HG03039 (cell line): ENCODE measurements at regions not wholly inside any gene's neighbourhood (a gene's known extent, or its start where the extent isn't known, plus 50 kb on each side); places are given as distances from the start of the nearest gene placed in this dataset.
"Not testable (repeated sequence)": the region's sequence is repeated elsewhere in the genome, so short reads cannot be mapped to it uniquely, and the experiment has no call there.

Experiments
- ATAC-seq: cut with Tn5 transposase; IDR thresholded peaks from one replicate; pipeline ENCODE4 v1.9.1; 2021; ENCODE audit warnings: mild to moderate bottlenecking, moderate library complexity; ENCODE audit not compliant: unreplicated experiment

- ATAC-seq: no peak
These were observed 426.7 kb downstream of the TRIB2 start for GRCh38 chr2:13143451-13143850.

GRCh38 chr2:13156916-13157315 is 440.2 kb downstream of the TRIB2 start:
- no peak for ATAC-seq

- ATAC-seq: no peak
These were observed 441.7 kb downstream of the TRIB2 start for GRCh38 chr2:13158466-13158865.

- no peak for ATAC-seq
These were observed 464.0 kb downstream of the TRIB2 start for GRCh38 chr2:13180729-13181128.

GRCh38 chr2:13193075-13193474 is 476.3 kb downstream of the TRIB2 start:
- peak; percentile 92 for ATAC-seq

GRCh38 chr2:13193900-13194299 is 477.2 kb downstream of the TRIB2 start:
- ATAC-seq: peak; percentile 70

GRCh38 chr2:13195270-13195669 is 478.5 kb downstream of the TRIB2 start:
- ATAC-seq: no peak

GRCh38 chr2:13197248-13197647 is 480.5 kb downstream of the TRIB2 start:
- ATAC-seq: no peak

GRCh38 chr2:13201924-13202323 is 485.2 kb downstream of the TRIB2 start:
- ATAC-seq: no peak

GRCh38 chr2:13212115-13212514 is 495.4 kb downstream of the TRIB2 start:
- no peak for ATAC-seq

GRCh38 chr2:13218205-13218604 is 501.5 kb downstream of the TRIB2 start:
- no peak for ATAC-seq

GRCh38 chr2:13227578-13227977 is 510.8 kb downstream of the TRIB2 start:
- ATAC-seq: no peak

- ATAC-seq: no peak
These were observed 513.5 kb downstream of the TRIB2 start for GRCh38 chr2:13230221-13230620.

GRCh38 chr2:13240061-13240460 is 523.3 kb downstream of the TRIB2 start:
- no peak for ATAC-seq

GRCh38 chr2:13240789-13241487 is 524.2 kb downstream of the TRIB2 start:
- ATAC-seq: peak; percentile 65

- ATAC-seq: no peak
These were observed 535.9 kb downstream of the TRIB2 start for GRCh38 chr2:13252615-13253014.

- ATAC-seq: peak; percentile 62
These were observed 538.7 kb downstream of the TRIB2 start for GRCh38 chr2:13255485-13255884.

GRCh38 chr2:13260402-13260801 is 543.7 kb downstream of the TRIB2 start:
- ATAC-seq: no peak

- no peak for ATAC-seq
These were observed 549.4 kb downstream of the TRIB2 start for GRCh38 chr2:13266166-13266565.

GRCh38 chr2:13284688-13285087 is 568.0 kb downstream of the TRIB2 start:
- ATAC-seq: no peak

- no peak for ATAC-seq
These were observed 572.6 kb downstream of the TRIB2 start for GRCh38 chr2:13289310-13289709.

GRCh38 chr2:13308478-13308805 is 591.7 kb downstream of the TRIB2 start:
- not testable (repeated sequence) for ATAC-seq

- no peak for ATAC-seq
These were observed 592.3 kb downstream of the TRIB2 start for GRCh38 chr2:13308989-13309388.
